GM12874 (cell line): ENCODE measurements at regions not wholly inside any gene's neighbourhood (a gene's known extent, or its start where the extent isn't known, plus 50 kb on each side); places are given as distances from the start of the nearest gene placed in this dataset.

ENCODE experiments used
- TF ChIP-seq, protein P1 (sequence below): IDR thresholded peaks from 2 replicates; pipeline ENCODE4 v1.5.1; 2011; ENCODE audit warnings: low read depth, mild to moderate bottlenecking, control low read depth, low read length, moderate library complexity; ENCODE audit not compliant: insufficient read depth

- TF ChIP-seq, protein P1, sequence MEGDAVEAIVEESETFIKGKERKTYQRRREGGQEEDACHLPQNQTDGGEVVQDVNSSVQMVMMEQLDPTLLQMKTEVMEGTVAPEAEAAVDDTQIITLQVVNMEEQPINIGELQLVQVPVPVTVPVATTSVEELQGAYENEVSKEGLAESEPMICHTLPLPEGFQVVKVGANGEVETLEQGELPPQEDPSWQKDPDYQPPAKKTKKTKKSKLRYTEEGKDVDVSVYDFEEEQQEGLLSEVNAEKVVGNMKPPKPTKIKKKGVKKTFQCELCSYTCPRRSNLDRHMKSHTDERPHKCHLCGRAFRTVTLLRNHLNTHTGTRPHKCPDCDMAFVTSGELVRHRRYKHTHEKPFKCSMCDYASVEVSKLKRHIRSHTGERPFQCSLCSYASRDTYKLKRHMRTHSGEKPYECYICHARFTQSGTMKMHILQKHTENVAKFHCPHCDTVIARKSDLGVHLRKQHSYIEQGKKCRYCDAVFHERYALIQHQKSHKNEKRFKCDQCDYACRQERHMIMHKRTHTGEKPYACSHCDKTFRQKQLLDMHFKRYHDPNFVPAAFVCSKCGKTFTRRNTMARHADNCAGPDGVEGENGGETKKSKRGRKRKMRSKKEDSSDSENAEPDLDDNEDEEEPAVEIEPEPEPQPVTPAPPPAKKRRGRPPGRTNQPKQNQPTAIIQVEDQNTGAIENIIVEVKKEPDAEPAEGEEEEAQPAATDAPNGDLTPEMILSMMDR: no peak
Observed at GRCh38 chr4:141486375-141486997, 149.9 kb upstream of the IL15 start.

DNA sequence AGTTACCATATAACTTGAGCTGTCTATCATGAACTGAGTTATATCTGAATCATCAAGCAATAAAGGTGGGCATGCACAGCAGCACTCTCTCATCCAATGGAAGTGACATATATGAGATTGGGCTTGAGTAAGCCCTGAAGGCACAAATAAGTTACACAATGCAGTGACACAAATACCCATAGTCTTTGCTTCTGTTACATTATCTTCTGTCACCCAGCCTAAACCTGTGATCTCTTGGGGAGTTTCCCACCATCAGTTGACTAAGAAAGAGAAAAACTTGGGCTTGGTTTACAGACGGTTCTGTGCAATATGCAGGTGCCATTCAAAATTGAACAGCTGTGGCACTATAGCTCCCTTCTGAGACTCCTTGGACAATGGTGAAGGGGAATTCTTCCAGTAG, 138.8 kb upstream of the IL15 start:
- TF ChIP-seq, protein P1: no peak

DNA sequence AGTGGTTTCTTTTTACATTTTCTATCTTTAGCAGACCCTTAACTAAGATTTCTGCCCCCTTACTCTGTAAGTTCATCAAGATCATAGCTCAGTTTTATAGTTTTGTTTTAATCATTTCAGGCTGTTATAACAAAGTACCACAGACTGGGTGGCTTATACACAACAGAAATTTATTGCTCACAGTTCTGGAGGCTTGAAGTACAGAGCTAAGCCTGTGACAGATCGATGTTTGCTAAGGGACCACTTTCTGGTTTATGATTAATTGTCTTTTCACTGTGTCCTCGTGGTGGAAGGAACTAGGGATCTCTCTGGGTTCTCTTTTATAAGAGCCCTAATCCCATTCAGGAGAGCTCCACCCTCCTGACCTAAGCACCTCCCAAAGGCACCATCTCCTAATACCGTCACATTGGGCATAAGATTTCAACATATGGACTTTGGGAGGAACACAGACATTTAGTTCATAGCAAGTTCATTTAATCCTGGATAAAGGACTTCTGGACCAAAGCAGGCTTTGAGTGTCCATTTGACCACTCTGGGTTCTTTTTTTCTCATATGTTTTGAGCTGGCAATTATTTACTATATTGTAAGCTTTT, 137.0 kb upstream of the IL15 start:
- TF ChIP-seq, protein P1: no peak

DNA sequence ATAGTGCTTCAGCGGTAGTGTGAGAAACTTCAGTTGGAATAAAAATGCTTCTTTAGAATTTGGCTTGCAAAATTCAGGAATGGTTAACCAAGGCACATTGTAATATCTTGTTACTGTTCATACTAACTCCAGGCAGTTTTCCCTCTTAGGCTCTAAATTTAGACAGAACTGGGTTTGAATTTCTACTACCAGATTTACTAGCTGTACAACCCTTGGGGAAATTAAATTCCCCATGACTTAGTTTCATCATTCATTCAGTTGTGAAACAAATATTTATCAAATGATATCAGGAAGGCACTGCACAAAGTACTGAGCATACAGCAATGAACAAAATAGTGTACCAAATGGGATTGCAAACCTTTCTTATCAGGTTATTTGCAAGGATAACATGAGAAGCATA, 135.0 kb upstream of the IL15 start:
- TF ChIP-seq, protein P1: no peak

- TF ChIP-seq, protein P1: no peak
Observed at GRCh38 chr4:141501931-141502330, 134.5 kb upstream of the IL15 start.

GRCh38 chr4:141502755-141503154, 133.6 kb upstream of the IL15 start:
- TF ChIP-seq, protein P1: no peak

DNA sequence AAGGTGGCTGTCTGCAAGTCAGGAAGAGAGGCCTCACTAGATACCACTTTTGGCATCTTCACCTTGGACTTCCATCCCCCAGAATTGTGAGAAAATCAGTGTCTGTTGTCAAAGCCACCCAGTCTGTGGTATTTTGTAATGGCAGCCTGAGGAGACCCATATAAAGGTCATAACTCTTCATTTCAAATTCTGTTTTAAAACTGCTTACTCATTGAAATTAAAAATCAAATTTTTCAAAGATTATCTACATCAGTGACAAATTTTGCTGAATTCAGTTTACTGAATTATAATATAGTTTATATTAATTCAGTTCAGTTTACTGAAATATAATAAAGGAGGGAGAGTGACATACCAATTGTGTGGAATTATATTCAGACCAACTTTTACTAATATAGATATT, 133.1 kb upstream of the IL15 start:
- TF ChIP-seq, protein P1: no peak
